NT2/D1 (cell line): ENCODE measurements at regions not wholly inside any gene's neighbourhood (a gene's known extent, or its start where the extent isn't known, plus 50 kb on each side); places are given as distances from the start of the nearest gene placed in this dataset.

Experiments
- SUZ12 ChIP-seq: IDR thresholded peaks from 2 replicates; pipeline ENCODE4 v1.6.1; 2011; ENCODE audit not compliant: insufficient read length, insufficient read depth; ENCODE audit errors: extremely low read depth
- YY1 ChIP-seq: IDR thresholded peaks from 2 replicates; pipeline ENCODE4 v1.6.1; 2011; ENCODE audit not compliant: insufficient read length, insufficient read depth
- ZNF274 ChIP-seq: IDR thresholded peaks from 2 replicates; pipeline ENCODE4 v1.6.1; 2011; ENCODE audit warnings: mild to moderate bottlenecking, low read depth, low read length

GRCh38 chr11:36877149-36877548 lies 279.1 kb upstream of the RAG2 start:
- no peak for TF ChIP-seq YY1
- TF ChIP-seq SUZ12, result no peak
- no peak for TF ChIP-seq ZNF274
